MM.1S (cell line): ENCODE measurements at regions not wholly inside any gene's neighbourhood (a gene's known extent, or its start where the extent isn't known, plus 50 kb on each side); places are given as distances from the start of the nearest gene placed in this dataset.

Source experiments
- DNase-seq: peaks from one replicate; pipeline ENCODE4 v3.0.0-alpha.2; 2015
- H2AFZ ChIP-seq: fragments of 300-600 bp; sonication (generic); 2 replicates; pipeline ENCODE4 v1.6.0; 2016; ENCODE audit warnings: antibody characterized with exemption, low read length
- H3F3A ChIP-seq: fragments of 300-600 bp; sonication (generic); 2 replicates; pipeline ENCODE4 v1.6.1; 2016; ENCODE audit warnings: mild to moderate bottlenecking, antibody characterized with exemption, low read length, moderate library complexity, mixed read lengths; ENCODE audit not compliant: insufficient read depth
- H3K27ac ChIP-seq: fragments of 300-600 bp; sonication (generic); 2 replicates; pipeline ENCODE4 v1.5.1; 2016; ENCODE audit warnings: mild to moderate bottlenecking, low read length
- H3K27me3 ChIP-seq: fragments of 300-600 bp; sonication (generic); replicated peaks from 2 replicates; pipeline ENCODE4 v1.6.0; 2016; ENCODE audit warnings: low read length; ENCODE audit not compliant: insufficient read depth
- H3K36me3 ChIP-seq: fragments of 300-600 bp; sonication (generic); replicated peaks from 2 replicates; pipeline ENCODE4 v1.6.1; 2016; ENCODE audit warnings: mild to moderate bottlenecking, low read length, mixed read lengths; ENCODE audit not compliant: insufficient read depth
- H3K4me1 ChIP-seq: fragments of 300-600 bp; sonication (generic); 2 replicates; pipeline ENCODE4 v1.6.1; 2016; ENCODE audit warnings: low read length, mixed read lengths
- H3K4me2 ChIP-seq: fragments of 300-600 bp; sonication (generic); 2 replicates; pipeline ENCODE4 v1.6.0; 2016; ENCODE audit warnings: low read depth, low read length
- H3K4me3 ChIP-seq: fragments of 300-600 bp; sonication (generic); 2 replicates; pipeline ENCODE4 v1.5.1; 2016; ENCODE audit warnings: low read length, mixed read lengths
- H3K79me2 ChIP-seq: fragments of 300-600 bp; sonication (generic); 2 replicates; pipeline ENCODE4 v1.6.1; 2016; ENCODE audit warnings: mixed run types, low read length, mixed read lengths
- H3K9ac ChIP-seq: fragments of 300-600 bp; sonication (generic); 2 replicates; pipeline ENCODE4 v1.6.1; 2016; ENCODE audit warnings: low read length, mixed read lengths
- H3K9me2 ChIP-seq: fragments of 300-600 bp; sonication (generic); replicated peaks from 2 replicates; pipeline ENCODE4 v1.6.1; 2016; ENCODE audit warnings: mild to moderate bottlenecking, low read length, mixed read lengths; ENCODE audit not compliant: insufficient read depth
- H3K9me3 ChIP-seq: fragments of 300-600 bp; sonication (generic); replicated peaks from 2 replicates; pipeline ENCODE4 v1.6.1; 2016; ENCODE audit warnings: mild to moderate bottlenecking, low read length, mixed read lengths; ENCODE audit not compliant: insufficient read depth
- H4K20me1 ChIP-seq: fragments of 300-600 bp; sonication (generic); 2 replicates; pipeline ENCODE4 v1.6.1; 2016; ENCODE audit warnings: mild to moderate bottlenecking, low read length, moderate library complexity, mixed read lengths; ENCODE audit not compliant: insufficient read depth
- EZH2 ChIP-seq: fragments of 300-600 bp; sonication (generic); optimal IDR thresholded peaks from 2 replicates; pipeline ENCODE3; 2017; ENCODE audit warnings: low read depth, mild to moderate bottlenecking, antibody characterized with exemption, low read length, mixed read lengths
- EZH2phosphoT487 ChIP-seq: fragments of 300-600 bp; sonication (generic); IDR thresholded peaks from 2 replicates; pipeline ENCODE4 v1.6.1; 2018; ENCODE audit warnings: antibody characterized with exemption, low read length
- TF ChIP-seq, protein P1 (sequence below): fragments of 300-600 bp; sonication (generic); IDR thresholded peaks from 2 replicates; pipeline ENCODE4 v1.5.1; 2016; ENCODE audit warnings: antibody characterized with exemption, low read length, mixed read lengths

DNA sequence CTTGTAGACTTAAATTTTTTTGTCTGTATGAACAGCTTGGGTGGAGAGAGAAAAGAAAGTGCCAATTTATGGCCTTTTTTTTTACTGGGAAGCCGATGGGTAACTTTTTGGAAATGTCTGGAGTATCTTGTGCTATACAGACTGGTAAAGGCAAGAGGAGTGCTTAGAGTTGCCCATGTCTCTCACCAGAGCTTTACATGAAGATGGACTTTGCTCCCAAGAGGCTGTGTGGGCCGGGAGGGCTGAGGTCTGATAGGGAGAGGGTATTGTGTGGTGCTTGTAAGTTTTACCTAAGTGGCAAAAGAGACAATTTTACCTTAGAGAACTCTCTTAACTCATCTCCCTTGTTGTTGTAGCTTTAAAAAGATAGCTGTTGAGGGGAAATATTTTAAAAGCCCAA, 203.2 kb downstream of the SEMA6A start:
- no peak overlapping the region for H3K4me2 ChIP-seq
- no peaks in the 10 kb centered on the region for H3K27me3 ChIP-seq

DNA sequence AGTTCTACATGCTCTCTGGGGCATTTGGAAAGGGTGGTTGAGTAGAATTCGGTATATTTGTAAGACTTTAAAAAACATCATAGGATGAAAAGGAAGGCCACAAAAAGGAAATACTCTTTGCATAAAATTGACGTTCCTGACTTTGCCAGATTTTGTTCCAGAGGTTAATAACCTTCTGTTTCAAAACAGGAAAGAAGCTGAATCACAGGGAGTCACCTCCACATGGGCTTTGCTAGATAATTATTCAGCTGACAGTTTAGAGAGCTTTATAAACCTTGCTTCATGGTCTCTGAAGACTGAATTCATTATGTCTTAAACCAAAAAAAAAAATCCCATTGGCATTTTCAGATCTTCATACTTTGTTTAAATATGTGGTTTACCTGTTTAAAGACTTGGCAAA, 203.7 kb downstream of the SEMA6A start:
- DNase-seq, result no peak
- H3K27ac ChIP-seq, result no peak overlapping the region
- TF ChIP-seq EZH2 (no peak), EZH2phosphoT487 (no peak)
- TF ChIP-seq, protein P1, sequence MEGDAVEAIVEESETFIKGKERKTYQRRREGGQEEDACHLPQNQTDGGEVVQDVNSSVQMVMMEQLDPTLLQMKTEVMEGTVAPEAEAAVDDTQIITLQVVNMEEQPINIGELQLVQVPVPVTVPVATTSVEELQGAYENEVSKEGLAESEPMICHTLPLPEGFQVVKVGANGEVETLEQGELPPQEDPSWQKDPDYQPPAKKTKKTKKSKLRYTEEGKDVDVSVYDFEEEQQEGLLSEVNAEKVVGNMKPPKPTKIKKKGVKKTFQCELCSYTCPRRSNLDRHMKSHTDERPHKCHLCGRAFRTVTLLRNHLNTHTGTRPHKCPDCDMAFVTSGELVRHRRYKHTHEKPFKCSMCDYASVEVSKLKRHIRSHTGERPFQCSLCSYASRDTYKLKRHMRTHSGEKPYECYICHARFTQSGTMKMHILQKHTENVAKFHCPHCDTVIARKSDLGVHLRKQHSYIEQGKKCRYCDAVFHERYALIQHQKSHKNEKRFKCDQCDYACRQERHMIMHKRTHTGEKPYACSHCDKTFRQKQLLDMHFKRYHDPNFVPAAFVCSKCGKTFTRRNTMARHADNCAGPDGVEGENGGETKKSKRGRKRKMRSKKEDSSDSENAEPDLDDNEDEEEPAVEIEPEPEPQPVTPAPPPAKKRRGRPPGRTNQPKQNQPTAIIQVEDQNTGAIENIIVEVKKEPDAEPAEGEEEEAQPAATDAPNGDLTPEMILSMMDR, result no peak
- H3K4me3 ChIP-seq, result no peak overlapping the region
- no peaks in the 10 kb centered on the region for H3K79me2 ChIP-seq
- H2AFZ ChIP-seq, result no peak overlapping the region
- H3K36me3 ChIP-seq, result no peaks in the 10 kb centered on the region
- H3K9me2 ChIP-seq, result no peaks in the 10 kb centered on the region
- H3K4me2 ChIP-seq, result no peak overlapping the region
- H3F3A ChIP-seq, result no peaks in the 10 kb centered on the region; the same call in 1 of the 2 replicates
- no peaks in the 10 kb centered on the region for H3K4me1 ChIP-seq
- H3K27me3 ChIP-seq, result no peaks in the 10 kb centered on the region
- no peaks in the 10 kb centered on the region for H3K9me3 ChIP-seq
- no peak overlapping the region for H3K9ac ChIP-seq
- no peaks in the 10 kb centered on the region for H4K20me1 ChIP-seq

More for the DNA sequence above, 203.2 kb downstream of the SEMA6A start:
- Histone ChIP-seq H3F3A (no peaks in the 10 kb centered on the region; the same call in 1 of the 2 replicates), H3K9ac (no peak overlapping the region), H3K36me3 (no peaks in the 10 kb centered on the region), H4K20me1 (no peaks in the 10 kb centered on the region), H3K27ac (no peak overlapping the region), H3K9me3 (no peaks in the 10 kb centered on the region), H2AFZ (no peak overlapping the region), H3K4me3 (no peak overlapping the region), H3K79me2 (no peaks in the 10 kb centered on the region), H3K9me2 (no peaks in the 10 kb centered on the region), H3K4me1 (no peaks in the 10 kb centered on the region)
- TF ChIP-seq EZH2, result no peak
- TF ChIP-seq, protein P1, result no peak
- no peak for TF ChIP-seq EZH2phosphoT487
- DNase-seq, result no peak

DNA sequence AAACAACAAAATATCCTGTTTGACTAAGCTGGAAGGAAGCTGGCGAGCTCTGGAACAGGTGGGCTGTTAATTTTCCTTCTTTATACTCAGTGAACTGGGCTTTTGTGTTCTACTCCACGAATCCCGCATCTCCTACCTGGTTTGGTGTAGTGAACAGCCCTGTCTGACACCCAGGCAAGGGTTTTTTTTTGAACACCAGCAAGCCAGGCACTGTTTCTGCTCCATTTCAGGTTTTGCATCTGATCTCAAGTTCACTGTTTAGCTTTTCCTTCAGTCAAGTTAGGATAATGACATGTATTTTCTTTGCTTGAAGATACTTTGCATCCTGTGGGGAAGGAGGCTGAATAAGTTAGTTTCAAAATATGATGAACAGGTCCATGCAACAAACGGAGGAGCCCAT, 204.5 kb downstream of the SEMA6A start:
- no peaks in the 10 kb centered on the region for H3K36me3 ChIP-seq
- TF ChIP-seq EZH2phosphoT487, result no peak
- TF ChIP-seq, protein P1, result no peak
- TF ChIP-seq EZH2, result no peak
- no peak for DNase-seq
- H2AFZ ChIP-seq, result no peak overlapping the region
- H3K79me2 ChIP-seq, result no peaks in the 10 kb centered on the region
- no peak overlapping the region for H3K4me3 ChIP-seq
- no peaks in the 10 kb centered on the region; the same call in 1 of the 2 replicates for H3F3A ChIP-seq
- H3K9ac ChIP-seq, result no peak overlapping the region
- no peak overlapping the region for H3K27ac ChIP-seq
- H3K27me3 ChIP-seq, result no peaks in the 10 kb centered on the region
- no peaks in the 10 kb centered on the region for H4K20me1 ChIP-seq
- H3K9me2 ChIP-seq, result no peaks in the 10 kb centered on the region
- H3K4me1 ChIP-seq, result no peaks in the 10 kb centered on the region
- H3K4me2 ChIP-seq, result no peak overlapping the region
- H3K9me3 ChIP-seq, result no peaks in the 10 kb centered on the region
